HCT116 (cell line): ENCODE measurements at regions not wholly inside any gene's neighbourhood (a gene's known extent, or its start where the extent isn't known, plus 50 kb on each side); places are given as distances from the start of the nearest gene placed in this dataset.

Experiments
- ATAC-seq: fragments of 200-7000 bp; cut with Tn5 transposase; 2 replicates; pipeline ENCODE4 v1.9.1; 2020; ENCODE audit warnings: mild to moderate bottlenecking, moderate library complexity
- BruUV-seq: library from RNA; stranded (reverse); fragments of 400-500 nt; replicated peaks from 2 replicates; lab custom pipeline; 2021; lab: Mats Ljungman, UMichigan
- CTCF ChIA-PET: fragments of 300-600 bp; sonication (Branson Sonifier 250); formaldehyde crosslinking; loops from one replicate; lab custom pipeline; 2021; ENCODE audit warnings: antibody characterized with exemption; lab: Charles Lee
- POLR2A ChIA-PET: fragments of 300-600, 350-600 bp; sonication (Branson Sonifier 250); formaldehyde crosslinking; loops from one replicate; lab custom pipeline; 2021; ENCODE audit warnings: antibody characterized with exemption; lab: Charles Lee
- RAD21 ChIA-PET, 2 experiments: fragments of 300-600 bp; sonication (Branson Sonifier 250); formaldehyde crosslinking; loops; one replicate each; lab custom pipeline; 2023; ENCODE audit warnings: low total read pairs in 2 of 2; ENCODE audit not compliant: uncharacterized antibody in 2 of 2, unreplicated experiment in 2 of 2, low non-redundant PET in 1 of 2; lab: Charles Lee
- DNase-seq: peaks from one replicate; pipeline ENCODE4 v3.0.0-alpha.2; 2010; ENCODE audit warnings: low read depth, low spot score
- H2AFZ ChIP-seq: fragments of 200-600 bp; shearing (Covaris generic), sonication (generic); 2 replicates; pipeline ENCODE4 v1.6.1; 2017; ENCODE audit warnings: low read depth, mixed run types, mixed read lengths, antibody characterized with exemption, low read length; ENCODE audit not compliant: poor library complexity, severe bottlenecking
- H3K27ac ChIP-seq: 2 replicates; pipeline ENCODE4 v1.5.1; 2012; ENCODE audit warnings: low read depth, low read length
- H3K27me3 ChIP-seq: fragments of 200-600 bp; sonication (generic); 2 replicates; pipeline ENCODE4 v1.6.1; 2016; ENCODE audit warnings: mixed run types, low read length, mixed read lengths; ENCODE audit not compliant: insufficient read depth
- H3K36me3 ChIP-seq, 2 experiments: fragments of 200-500 bp in 1 of 2; fragments of 200-600 bp in 1 of 2; sonication (Bioruptor generic) in 1 of 2; sonication (generic) in 1 of 2; 2 replicates each; pipeline versions ENCODE4 v1.5.1 to v1.6.1; 2014 to 2016; ENCODE audit warnings: low read length in 2 of 2, inconsistent platforms in 1 of 2, mixed read lengths in 1 of 2, mixed run types in 1 of 2; ENCODE audit not compliant: insufficient read depth in 2 of 2, control insufficient read depth in 1 of 2
- H3K4me1 ChIP-seq, 2 experiments: fragments of 200-600 bp in 1 of 2; sonication (generic) in 1 of 2; 2 replicates each; pipeline versions ENCODE4 v1.5.1 to v1.6.1; 2012 to 2017; ENCODE audit warnings: low read length in 2 of 2, inconsistent platforms in 1 of 2, mild to moderate bottlenecking in 1 of 2, mixed read lengths in 1 of 2, mixed run types in 1 of 2, moderate library complexity in 1 of 2; ENCODE audit not compliant: insufficient read depth in 2 of 2, control insufficient read depth in 1 of 2
- H3K4me2 ChIP-seq: fragments of 200-600 bp; sonication (generic); 2 replicates; pipeline ENCODE4 v1.6.1; 2017; ENCODE audit warnings: mixed run types, low read length, mixed read lengths
- H3K4me3 ChIP-seq, 2 experiments: fragments of 200-600 bp in 1 of 2; sonication (generic) in 1 of 2; replicated peaks in 1 of 2; 2 replicates each; pipeline ENCODE4 v1.5.1; 2011 to 2016; ENCODE audit warnings: low read length in 2 of 2, control low read depth in 1 of 2, low read depth in 1 of 2, mild to moderate bottlenecking in 1 of 2, mixed read lengths in 1 of 2, mixed run types in 1 of 2
- H3K79me2 ChIP-seq: fragments of 200-600 bp; sonication (generic); 2 replicates; pipeline ENCODE4 v1.6.1; 2017; ENCODE audit warnings: mild to moderate bottlenecking, mixed run types, low read length, moderate library complexity, mixed read lengths; ENCODE audit not compliant: insufficient read depth
- H3K9ac ChIP-seq: fragments of 200-600 bp; sonication (generic); 2 replicates; pipeline ENCODE4 v1.6.1; 2016; ENCODE audit warnings: low read length, mixed read lengths
- H3K9me2 ChIP-seq: fragments of 200-600 bp; sonication (generic), shearing (Covaris generic); 2 replicates; pipeline ENCODE4 v1.6.1; 2017; ENCODE audit warnings: mixed run types, mild to moderate bottlenecking, moderate library complexity; ENCODE audit not compliant: insufficient read depth
- H3K9me3 ChIP-seq, 2 experiments: fragments of 200-500 bp in 1 of 2; fragments of 200-600 bp in 1 of 2; sonication (Bioruptor generic) in 1 of 2; sonication (generic) in 1 of 2; 2 replicates each; pipeline ENCODE4 v1.6.1; 2014 to 2017; ENCODE audit warnings: low read length in 2 of 2, mixed read lengths in 2 of 2, inconsistent platforms in 1 of 2, low read depth in 1 of 2, mild to moderate bottlenecking in 1 of 2, mixed run types in 1 of 2, moderate library complexity in 1 of 2; ENCODE audit not compliant: control insufficient read depth in 1 of 2, insufficient read depth in 1 of 2
- H4K20me1 ChIP-seq: fragments of 200-600 bp; sonication (generic), shearing (Covaris generic); 2 replicates; pipeline ENCODE4 v1.6.1; 2017; ENCODE audit warnings: mixed run types, mild to moderate bottlenecking, moderate library complexity; ENCODE audit not compliant: insufficient read depth
- ATF3 ChIP-seq: IDR thresholded peaks from 2 replicates; pipeline ENCODE4 v1.6.1; 2012
- CBX3 ChIP-seq: IDR thresholded peaks from 2 replicates; pipeline ENCODE4 v1.6.1; 2012; ENCODE audit warnings: low read depth
- CEBPB ChIP-seq: IDR thresholded peaks from 2 replicates; pipeline ENCODE4 v1.6.1; 2012; ENCODE audit warnings: low read depth
- EGR1 ChIP-seq: IDR thresholded peaks from 2 replicates; pipeline ENCODE4 v1.6.1; 2012; ENCODE audit warnings: low read depth
- ELF1 ChIP-seq: IDR thresholded peaks from 2 replicates; pipeline ENCODE4 v1.6.1; 2012; ENCODE audit warnings: low read depth, borderline replicate concordance
- EZH2 ChIP-seq: fragments of 200-600 bp; sonication (generic); IDR thresholded peaks from 2 replicates; pipeline ENCODE4 v1.6.1; 2017; ENCODE audit warnings: antibody characterized with exemption, mixed run types
- EZH2phosphoT487 ChIP-seq: fragments of 200-600 bp; IDR thresholded peaks from 2 replicates; pipeline ENCODE4 v1.6.1; 2018; ENCODE audit warnings: antibody characterized with exemption, borderline replicate concordance
- MAX ChIP-seq: IDR thresholded peaks from 2 replicates; pipeline ENCODE4 v1.6.1; 2012
- RAD21 ChIP-seq: IDR thresholded peaks from 2 replicates; pipeline ENCODE4 v1.6.1; 2012; ENCODE audit warnings: low read depth, mild to moderate bottlenecking
- SIN3A ChIP-seq: IDR thresholded peaks from 2 replicates; pipeline ENCODE4 v1.6.1; 2012; ENCODE audit warnings: low read depth
- SP1 ChIP-seq: IDR thresholded peaks from 2 replicates; pipeline ENCODE4 v1.6.1; 2012; ENCODE audit warnings: low read depth
- SRF ChIP-seq: IDR thresholded peaks from 2 replicates; pipeline ENCODE4 v1.6.1; 2012; ENCODE audit warnings: low read depth
- YY1 ChIP-seq: IDR thresholded peaks from 2 replicates; pipeline ENCODE4 v1.6.1; 2011; ENCODE audit warnings: low read length, low read depth, moderate library complexity, mild to moderate bottlenecking; ENCODE audit not compliant: insufficient replicate concordance; ENCODE audit errors: extremely low read depth
- ZNF274 ChIP-seq: fragments of 200-500 bp; sonication (Bioruptor generic); IDR thresholded peaks from 2 replicates; pipeline ENCODE4 v1.6.1; 2014; ENCODE audit warnings: mild to moderate bottlenecking, low read depth, low read length, inconsistent platforms
- intact Hi-C: fragments of 100-400 bp; cut with micrococcal nuclease; formaldehyde crosslinking; loops from 2 replicates; pipeline ENCODE4 v1.10.0; 2022
- TF ChIP-seq, protein P1 (sequence below), 3 experiments: fragments of 200-600 bp in 1 of 3; sonication (generic) in 1 of 3; IDR thresholded peaks in 2 of 3; conservative IDR thresholded peaks in 1 of 3; 2 replicates each; pipeline ENCODE4 v1.5.1; 2012 to 2017; ENCODE audit warnings: low read depth in 2 of 3, low read length in 2 of 3, antibody characterized with exemption in 1 of 3, borderline replicate concordance in 1 of 3, control low read depth in 1 of 3, mild to moderate bottlenecking in 1 of 3, mixed read lengths in 1 of 3, mixed run types in 1 of 3, moderate library complexity in 1 of 3; ENCODE audit not compliant: insufficient read depth in 1 of 3

DNA sequence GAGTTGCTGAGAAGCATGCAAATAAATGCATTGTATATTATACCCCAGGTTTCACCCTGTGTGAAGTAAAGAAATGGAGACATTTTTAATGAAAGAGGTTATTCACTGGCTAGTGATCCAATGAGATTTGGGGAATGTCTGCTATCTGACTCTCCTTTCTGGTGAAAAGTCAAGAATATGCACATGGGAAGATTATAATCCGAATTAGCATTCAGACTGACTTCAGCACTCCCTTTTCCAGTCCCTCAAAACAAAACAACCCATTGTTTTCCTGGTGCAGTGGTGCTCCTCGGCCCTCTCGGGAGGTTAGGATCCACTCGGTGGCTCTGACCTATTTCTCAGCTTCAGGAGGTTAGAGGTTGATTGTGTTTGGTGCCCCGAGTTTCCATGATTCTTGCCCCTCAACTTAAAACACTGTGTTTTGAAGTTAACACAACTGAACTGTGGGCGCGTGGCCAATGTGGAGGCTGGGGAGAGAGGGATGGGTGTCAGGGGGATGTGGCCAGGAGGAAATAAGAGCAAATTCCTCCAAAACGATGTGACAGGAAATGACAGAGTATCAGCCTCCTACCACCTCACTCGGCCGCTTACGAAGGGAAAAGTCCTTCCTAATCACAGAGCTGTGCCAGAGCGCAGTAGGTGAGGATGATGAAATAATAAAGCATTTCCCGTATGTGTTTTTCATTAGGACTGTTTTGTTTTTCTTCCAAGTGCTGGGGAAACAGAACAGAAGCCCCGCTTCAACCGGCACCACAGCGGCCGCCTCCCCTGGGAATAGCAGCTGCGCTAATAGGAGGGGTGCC lies 440.1 kb downstream of the MTX2 start:
- H3K4me1 ChIP-seq: no peaks in the 10 kb centered on the region
- ChIA-PET CTCF (interaction anchor here (1.5 kb wide), 1 partner anchor 55 kb away, joined by 3 read pairs; no protein-coding TSS in a partner anchor), POLR2A (no interaction called here), RAD21 (no interaction called here)
- no peaks in the 10 kb centered on the region for H3K79me2 ChIP-seq
- no peak overlapping the region for H3K4me2 ChIP-seq
- H3K9me2 ChIP-seq: no peaks in the 10 kb centered on the region
- BruUV-seq: no TSS peak
- intact Hi-C loops: no loop called here
- H3K9me3 ChIP-seq: no peaks in the 10 kb centered on the region
- no peak overlapping the region for H3K9ac ChIP-seq
- H3K27ac ChIP-seq: no peak overlapping the region
- H3K4me3 ChIP-seq: no peak overlapping the region
- DNase-seq: no peak
- H4K20me1 ChIP-seq: no peaks in the 10 kb centered on the region
- TF ChIP-seq EZH2 (no peak), CBX3 (no peak), CEBPB (no peak), YY1 (no peak), ATF3 (no peak), SP1 (no peak), MAX (no peak), ELF1 (no peak), SIN3A (no peak), SRF (no peak), ZNF274 (no peak), RAD21 (no peak), EZH2phosphoT487 (no peak), EGR1 (no peak)
- TF ChIP-seq, protein P1, sequence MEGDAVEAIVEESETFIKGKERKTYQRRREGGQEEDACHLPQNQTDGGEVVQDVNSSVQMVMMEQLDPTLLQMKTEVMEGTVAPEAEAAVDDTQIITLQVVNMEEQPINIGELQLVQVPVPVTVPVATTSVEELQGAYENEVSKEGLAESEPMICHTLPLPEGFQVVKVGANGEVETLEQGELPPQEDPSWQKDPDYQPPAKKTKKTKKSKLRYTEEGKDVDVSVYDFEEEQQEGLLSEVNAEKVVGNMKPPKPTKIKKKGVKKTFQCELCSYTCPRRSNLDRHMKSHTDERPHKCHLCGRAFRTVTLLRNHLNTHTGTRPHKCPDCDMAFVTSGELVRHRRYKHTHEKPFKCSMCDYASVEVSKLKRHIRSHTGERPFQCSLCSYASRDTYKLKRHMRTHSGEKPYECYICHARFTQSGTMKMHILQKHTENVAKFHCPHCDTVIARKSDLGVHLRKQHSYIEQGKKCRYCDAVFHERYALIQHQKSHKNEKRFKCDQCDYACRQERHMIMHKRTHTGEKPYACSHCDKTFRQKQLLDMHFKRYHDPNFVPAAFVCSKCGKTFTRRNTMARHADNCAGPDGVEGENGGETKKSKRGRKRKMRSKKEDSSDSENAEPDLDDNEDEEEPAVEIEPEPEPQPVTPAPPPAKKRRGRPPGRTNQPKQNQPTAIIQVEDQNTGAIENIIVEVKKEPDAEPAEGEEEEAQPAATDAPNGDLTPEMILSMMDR (IDR thresholded peaks at IDR 0.05 in 2 of 3, conservative IDR thresholded peaks at IDR 0.05 in 1 of 3; ENCODE audit: borderline replicate concordance in 1 of 3, insufficient read depth in 1 of 3, low read depth in 2 of 3, low read length in 2 of 3): no peak
- TF ChIP-seq, all 23 proteins: peak for 0
- ATAC-seq: no peak
- Histone ChIP-seq H3K27me3 (peaks cover 53% of the 10 kb centered on the region), H2AFZ (no peak overlapping the region), H3K36me3 (no peaks in the 10 kb centered on the region)
